Mesenchymal stem cell (in vitro differentiated cells and primary cell): ENCODE measurements at regions not wholly inside any gene's neighbourhood (a gene's known extent, or its start where the extent isn't known, plus 50 kb on each side); places are given as distances from the start of the nearest gene placed in this dataset.

Experiments
- DNase-seq: peaks from one replicate; pipeline ENCODE4 v3.0.0-alpha.2; 2013
- H2AFZ ChIP-seq: one replicate; pipeline ENCODE4 v1.6.1; 2013; ENCODE audit warnings: low read depth, mild to moderate bottlenecking, control low read depth, inconsistent platforms, low read length, moderate library complexity
- H2AK5ac ChIP-seq: 2 replicates; pipeline ENCODE4 v1.6.1; 2013; ENCODE audit warnings: low read length, moderate library complexity, mild to moderate bottlenecking, inconsistent platforms; ENCODE audit not compliant: severe bottlenecking
- H2BK120ac ChIP-seq: one replicate; pipeline ENCODE4 v1.6.1; 2013; ENCODE audit warnings: low read depth, mild to moderate bottlenecking, inconsistent platforms, low read length, moderate library complexity
- H2BK12ac ChIP-seq, 2 experiments: one replicate each; pipeline ENCODE4 v1.6.1; 2013; ENCODE audit warnings: inconsistent platforms in 2 of 2, low read length in 2 of 2, mild to moderate bottlenecking in 2 of 2, moderate library complexity in 2 of 2, control low read depth in 1 of 2
- H2BK15ac ChIP-seq: one replicate; pipeline ENCODE4 v1.6.1; 2013; ENCODE audit warnings: mild to moderate bottlenecking, low read depth, inconsistent platforms; ENCODE audit not compliant: poor library complexity, severe bottlenecking
- H2BK5ac ChIP-seq: 2 replicates; pipeline ENCODE4 v1.6.1; 2013; ENCODE audit warnings: low read depth, mild to moderate bottlenecking, low read length, control low read depth, inconsistent platforms; ENCODE audit not compliant: poor library complexity, severe bottlenecking
- H3K14ac ChIP-seq, 2 experiments: one replicate each; pipeline ENCODE4 v1.6.1; 2013; ENCODE audit warnings: inconsistent platforms in 2 of 2, low read length in 2 of 2, control low read depth in 1 of 2, mild to moderate bottlenecking in 1 of 2, moderate library complexity in 1 of 2
- H3K18ac ChIP-seq, 2 experiments: one replicate each; pipeline ENCODE4 v1.6.1; 2013; ENCODE audit warnings: inconsistent platforms in 2 of 2, low read length in 2 of 2, control low read depth in 1 of 2, low read depth in 1 of 2, mild to moderate bottlenecking in 1 of 2
- H3K23ac ChIP-seq, 2 experiments: one replicate each; pipeline ENCODE4 v1.6.1; 2013; ENCODE audit warnings: inconsistent platforms in 2 of 2, low read length in 2 of 2, mild to moderate bottlenecking in 2 of 2, moderate library complexity in 2 of 2, control low read depth in 1 of 2
- H3K27ac ChIP-seq: 2 replicates; pipeline ENCODE4 v1.5.1; 2013; ENCODE audit warnings: mild to moderate bottlenecking, moderate library complexity, low read length, control low read depth, inconsistent platforms; ENCODE audit not compliant: poor library complexity, severe bottlenecking
- H3K27me3 ChIP-seq, 2 experiments: 2 replicates each; pipeline versions ENCODE4 v1.6.1 to v1.7.0; 2013; ENCODE audit warnings: low read length in 2 of 2, mild to moderate bottlenecking in 2 of 2, moderate library complexity in 2 of 2, control low read depth in 1 of 2, inconsistent platforms in 1 of 2; ENCODE audit not compliant: control insufficient read depth in 1 of 2, insufficient read depth in 1 of 2
- H3K36me3 ChIP-seq, 2 experiments: 2 replicates each; pipeline versions ENCODE4 v1.6.1 to v1.7.0; 2013; ENCODE audit warnings: low read length in 2 of 2, control low read depth in 1 of 2, inconsistent platforms in 1 of 2, low read depth in 1 of 2, mild to moderate bottlenecking in 1 of 2; ENCODE audit not compliant: insufficient read depth in 2 of 2, control insufficient read depth in 1 of 2
- H3K4ac ChIP-seq, 2 experiments: one replicate each; pipeline ENCODE4 v1.6.1; 2013; ENCODE audit warnings: inconsistent platforms in 2 of 2, low read length in 2 of 2, mild to moderate bottlenecking in 2 of 2, moderate library complexity in 2 of 2, control low read depth in 1 of 2, low read depth in 1 of 2
- H3K4me1 ChIP-seq: 2 replicates; pipeline ENCODE4 v1.6.1; 2013; ENCODE audit warnings: low read depth, low read length, control low read depth; ENCODE audit not compliant: control insufficient read depth, insufficient read depth
- H3K4me2 ChIP-seq: 2 replicates; pipeline ENCODE4 v1.6.1; 2013; ENCODE audit warnings: low read length, mild to moderate bottlenecking, inconsistent platforms; ENCODE audit not compliant: poor library complexity, severe bottlenecking
- H3K4me3 ChIP-seq, 2 experiments: 2 replicates each; pipeline versions ENCODE4 v1.5.1 to v1.7.0; 2013; ENCODE audit warnings: low read length in 2 of 2, mild to moderate bottlenecking in 2 of 2, control low read depth in 1 of 2, low read depth in 1 of 2; ENCODE audit not compliant: insufficient read depth in 1 of 2
- H3K79me1 ChIP-seq: replicated peaks from 2 replicates; pipeline ENCODE4 v1.6.1; 2013; ENCODE audit warnings: mild to moderate bottlenecking, control low read depth, low read length, inconsistent platforms; ENCODE audit not compliant: poor library complexity, severe bottlenecking
- H3K9ac ChIP-seq: 2 replicates; pipeline ENCODE4 v1.7.0; 2013; ENCODE audit warnings: mild to moderate bottlenecking, low read length, moderate library complexity
- H3K9me3 ChIP-seq: 2 replicates; pipeline ENCODE4 v1.7.0; 2013; ENCODE audit warnings: mild to moderate bottlenecking, low read length; ENCODE audit not compliant: control insufficient read depth
- H4K8ac ChIP-seq: one replicate; pipeline ENCODE4 v1.6.1; 2013; ENCODE audit warnings: inconsistent platforms, mild to moderate bottlenecking, low read length, moderate library complexity
- H4K91ac ChIP-seq: one replicate; pipeline ENCODE4 v1.6.1; 2013; ENCODE audit warnings: mild to moderate bottlenecking, low read length, inconsistent platforms
- WGBS: methylation state at CpG from one replicate; pipeline ENCODE4 v1.1.7; 2013; ENCODE audit warnings: mixed read lengths; 5-methylcytosine and 5-hydroxymethylcytosine counted together

DNA sequence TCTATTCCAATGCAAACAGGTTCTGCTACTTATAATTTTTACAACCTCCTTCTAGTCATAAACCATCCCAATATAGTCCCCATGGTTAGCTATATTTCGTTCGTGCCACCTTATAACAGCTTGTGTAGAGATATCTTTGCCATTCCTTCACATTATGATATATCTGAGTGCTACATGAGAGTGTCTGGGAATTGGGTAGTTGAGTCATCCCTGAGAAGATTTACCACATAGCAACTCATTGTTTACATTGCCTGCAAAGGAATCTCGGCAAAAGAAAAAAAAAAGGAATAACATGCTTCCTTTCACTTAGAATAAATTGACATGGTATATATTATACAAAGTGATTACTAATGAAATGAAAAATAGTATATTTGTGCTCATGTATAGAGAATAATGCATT lies 86.0 kb upstream of the VGLL3 start:
- no peak overlapping the region for H2BK120ac ChIP-seq
- H2BK5ac ChIP-seq = no peak overlapping the region
- H3K4me3 ChIP-seq = no peak overlapping the region
- no peak overlapping the region for H2BK15ac ChIP-seq
- H3K27me3 ChIP-seq = no peaks in the 10 kb centered on the region
- H2AFZ ChIP-seq = no peak overlapping the region
- H3K36me3 ChIP-seq = no peaks in the 10 kb centered on the region
- no peak overlapping the region for H3K4me2 ChIP-seq
- no peaks in the 10 kb centered on the region for H3K9me3 ChIP-seq
- peak; percentile 86 for DNase-seq
- no peak overlapping the region for H2BK12ac ChIP-seq
- no peak overlapping the region for H3K23ac ChIP-seq
- no peak overlapping the region for H3K9ac ChIP-seq
- no peak overlapping the region for H2AK5ac ChIP-seq
- no peaks in the 10 kb centered on the region for H3K79me1 ChIP-seq
- no peak overlapping the region for H4K91ac ChIP-seq
- no CpG with 5 or more reads among the region's 3 CpGs for WGBS
- no peak overlapping the region for H3K18ac ChIP-seq
- no peak overlapping the region for H3K4ac ChIP-seq
- H3K14ac ChIP-seq = no peak overlapping the region
- no peak overlapping the region for H4K8ac ChIP-seq
- H3K27ac ChIP-seq = no peak overlapping the region
- no peaks in the 10 kb centered on the region for H3K4me1 ChIP-seq

DNA sequence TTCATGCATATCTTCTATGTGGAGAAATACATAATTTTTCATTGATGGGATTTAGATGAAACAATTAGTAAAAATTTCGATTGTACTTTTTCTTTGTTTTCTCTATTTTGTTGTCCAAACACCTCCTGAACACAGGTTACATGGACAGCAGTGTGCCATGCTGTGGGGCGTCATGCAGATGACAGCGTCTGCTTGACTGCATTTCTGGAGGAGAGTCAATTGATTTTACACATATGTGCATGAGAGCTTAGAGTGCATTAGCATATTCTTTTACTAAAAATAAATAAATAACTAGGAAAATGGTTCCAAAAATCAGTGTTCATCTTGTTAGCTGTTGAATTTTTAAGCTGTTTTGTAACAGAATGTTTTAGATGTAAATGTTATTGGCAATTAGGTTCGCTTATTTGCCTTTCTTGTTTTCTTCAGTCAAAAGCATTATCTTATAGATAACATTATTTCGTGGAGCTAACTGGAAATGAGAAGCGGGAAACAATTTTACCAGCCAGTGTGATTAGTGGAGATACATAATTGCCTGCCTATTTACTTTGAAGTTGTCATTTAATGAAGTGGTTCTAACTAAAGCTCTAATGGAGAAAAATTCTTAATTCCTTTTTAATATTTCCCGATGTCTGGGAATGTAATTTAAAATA lies 82.7 kb upstream of the VGLL3 start:
- Histone ChIP-seq H2AK5ac (no peak overlapping the region), H2AFZ (no peak overlapping the region), H3K27me3 (no peaks in the 10 kb centered on the region), H3K14ac (no peak overlapping the region), H3K79me1 (no peaks in the 10 kb centered on the region), H4K8ac (no peak overlapping the region), H3K4me2 (no peak overlapping the region), H3K27ac (no peak overlapping the region), H3K9me3 (no peaks in the 10 kb centered on the region), H3K4me3 (no peak overlapping the region), H3K36me3 (no peaks in the 10 kb centered on the region), H3K4me1 (no peaks in the 10 kb centered on the region), H2BK12ac (no peak overlapping the region), H3K18ac (no peak overlapping the region), H2BK5ac (no peak overlapping the region), H2BK120ac (no peak overlapping the region), H4K91ac (no peak overlapping the region), H2BK15ac (no peak overlapping the region), H3K4ac (no peak overlapping the region), H3K9ac (no peak overlapping the region), H3K23ac (no peak overlapping the region)
- WGBS = 100% methylated on average over 5 of the region's 7 CpGs
- DNase-seq = no peak

DNA sequence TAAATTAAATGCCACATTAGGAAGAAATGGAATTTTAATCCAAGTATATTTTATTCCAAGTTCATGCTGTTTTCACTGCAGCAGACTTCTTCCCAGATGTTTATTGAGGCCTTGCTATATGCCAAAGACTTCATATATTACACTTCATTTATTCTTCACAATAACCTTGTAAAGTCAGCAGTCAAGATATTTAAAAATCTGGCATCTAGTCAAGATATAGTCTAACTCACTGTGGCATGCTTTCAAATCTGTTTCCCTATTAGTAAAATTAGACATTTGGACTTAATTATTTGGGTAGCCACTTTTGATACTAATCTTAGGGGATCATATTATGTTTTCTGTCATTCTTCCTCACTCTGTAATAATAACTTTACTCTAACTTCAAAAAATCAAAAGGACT lies 81.5 kb upstream of the VGLL3 start:
- H3K36me3 ChIP-seq = no peaks in the 10 kb centered on the region
- no peak for DNase-seq
- H3K79me1 ChIP-seq = no peaks in the 10 kb centered on the region
- H2BK5ac ChIP-seq = no peak overlapping the region
- H2BK15ac ChIP-seq = no peak overlapping the region
- H2AFZ ChIP-seq = no peak overlapping the region
- no peaks in the 10 kb centered on the region for H3K9me3 ChIP-seq
- no peak overlapping the region for H3K27ac ChIP-seq
- H3K14ac ChIP-seq = no peak overlapping the region
- no peak overlapping the region for H2BK120ac ChIP-seq
- no peak overlapping the region for H3K4ac ChIP-seq
- no peak overlapping the region for H4K8ac ChIP-seq
- no peak overlapping the region for H3K4me3 ChIP-seq
- H3K27me3 ChIP-seq = no peaks in the 10 kb centered on the region
- no peak overlapping the region for H4K91ac ChIP-seq
- H3K4me1 ChIP-seq = no peaks in the 10 kb centered on the region
- no peak overlapping the region for H3K4me2 ChIP-seq
- H2AK5ac ChIP-seq = no peak overlapping the region
- no peak overlapping the region for H3K18ac ChIP-seq
- no peak overlapping the region for H3K23ac ChIP-seq
- no peak overlapping the region for H2BK12ac ChIP-seq
- H3K9ac ChIP-seq = no peak overlapping the region

DNA sequence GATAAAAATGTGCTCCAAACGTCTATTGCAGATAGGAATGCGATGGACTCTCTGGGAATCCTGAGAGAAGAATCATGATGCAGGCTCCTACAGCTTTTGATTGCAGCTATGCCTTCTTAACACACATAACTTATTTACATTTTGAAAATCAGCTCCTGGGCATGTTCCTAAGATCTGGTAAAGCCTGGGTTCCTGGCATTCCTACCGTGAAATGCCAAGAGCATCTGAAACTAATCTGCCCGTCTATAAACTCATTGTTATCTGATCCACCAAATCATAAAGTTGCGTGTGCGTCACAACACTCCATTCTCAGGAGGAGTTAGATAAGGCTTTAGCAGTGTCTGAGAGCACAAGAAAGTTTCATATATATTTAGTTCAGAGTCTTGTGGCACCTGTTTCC lies 79.0 kb upstream of the VGLL3 start:
- no peak overlapping the region for H2BK120ac ChIP-seq
- H3K4ac ChIP-seq = no peak overlapping the region
- H2BK15ac ChIP-seq = no peak overlapping the region
- H2BK12ac ChIP-seq = no peak overlapping the region
- H3K4me1 ChIP-seq = no peaks in the 10 kb centered on the region
- no peak overlapping the region for H2BK5ac ChIP-seq
- H3K4me3 ChIP-seq = no peak overlapping the region
- H3K27me3 ChIP-seq = no peaks in the 10 kb centered on the region
- 88% methylated on average over 4 of the region's 6 CpGs for WGBS
- H4K91ac ChIP-seq = no peak overlapping the region
- H3K36me3 ChIP-seq = no peaks in the 10 kb centered on the region
- no peak overlapping the region for H3K18ac ChIP-seq
- DNase-seq = no peak
- no peak overlapping the region for H3K14ac ChIP-seq
- H3K9ac ChIP-seq = no peak overlapping the region
- H3K23ac ChIP-seq = no peak overlapping the region
- H4K8ac ChIP-seq = no peak overlapping the region
- H3K9me3 ChIP-seq = no peaks in the 10 kb centered on the region
- H3K4me2 ChIP-seq = no peak overlapping the region
- H3K79me1 ChIP-seq = no peaks in the 10 kb centered on the region
- H3K27ac ChIP-seq = no peak overlapping the region
- H2AK5ac ChIP-seq = no peak overlapping the region
- no peak overlapping the region for H2AFZ ChIP-seq
